ENCODE measurements at regions not wholly inside any gene's neighbourhood (a gene's known extent, or its start where the extent isn't known, plus 50 kb on each side); places are given as distances from the start of the nearest gene placed in this dataset.
"Not testable (repeated sequence)": the region's sequence is repeated elsewhere in the genome, so short reads cannot be mapped to it uniquely, and the experiment has no call there.

DNA sequence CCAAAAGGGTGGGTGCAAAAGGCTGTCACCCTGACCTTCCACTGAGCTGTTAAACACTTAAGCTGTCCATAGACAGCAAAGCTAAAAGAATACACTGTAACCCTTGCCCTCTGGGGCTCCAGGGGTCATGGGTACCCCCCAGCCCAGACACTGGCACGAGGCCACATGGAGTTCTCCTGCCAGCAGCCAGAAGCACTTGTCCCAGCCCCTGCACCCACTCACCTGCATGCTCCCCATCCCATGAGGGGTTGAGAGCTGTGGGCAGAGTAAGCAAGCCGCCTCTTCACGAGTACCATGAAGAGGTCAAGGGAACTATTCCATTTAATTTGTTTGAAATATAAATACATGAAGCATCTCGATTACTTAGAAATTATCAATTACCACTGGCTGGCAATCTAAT, 867.1 kb upstream of the ZEB2 start:
- DNase-seq: no peak

DNA sequence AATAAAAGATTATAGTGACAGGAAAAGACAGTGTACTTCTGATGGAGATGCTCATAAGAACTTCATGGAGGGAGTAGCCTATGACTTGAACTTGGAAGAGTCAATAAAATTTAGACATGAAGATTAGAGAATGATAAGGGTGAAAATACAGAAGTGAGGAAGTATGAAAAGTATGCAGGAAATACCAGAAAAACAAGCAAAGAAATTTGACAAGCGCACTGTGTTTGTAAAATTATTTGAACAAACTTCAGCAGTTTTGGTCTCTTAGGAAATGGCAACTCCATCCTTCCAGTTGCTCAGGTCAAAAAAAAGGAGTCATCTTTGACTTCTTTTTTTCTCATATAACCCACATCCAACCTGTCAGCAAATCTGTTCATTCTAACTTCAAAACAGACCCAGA, 864.0 kb upstream of the ZEB2 start:
- DNase-seq: peak; percentile 60

DNA sequence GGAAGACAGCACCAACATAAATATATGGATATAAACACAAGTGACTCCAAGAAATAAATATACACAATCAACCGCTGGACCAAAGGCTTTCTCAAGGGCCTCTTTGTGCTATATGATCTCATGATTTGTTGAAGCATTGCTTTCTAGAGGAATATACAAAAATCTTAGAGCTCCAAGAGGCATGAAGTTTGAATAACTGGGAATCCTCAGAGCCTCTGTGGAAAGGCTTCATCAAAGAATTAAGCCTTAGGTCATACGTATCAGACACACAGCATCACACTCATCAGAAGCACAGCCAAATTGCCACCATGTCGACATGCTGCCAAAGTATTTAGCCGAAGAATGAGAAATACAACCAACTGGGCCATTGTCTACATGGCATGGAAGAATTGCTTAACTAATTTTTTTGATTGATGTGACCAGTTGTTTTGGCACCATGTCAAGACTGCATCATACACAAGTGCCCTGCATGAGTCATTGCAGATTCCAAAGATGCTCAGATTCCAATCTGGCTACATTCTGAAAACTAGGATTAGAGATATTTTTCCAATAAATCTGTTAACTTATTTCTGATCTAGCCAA, 860.6 kb upstream of the ZEB2 start:
- DNase-seq: peak; percentile 92

DNA sequence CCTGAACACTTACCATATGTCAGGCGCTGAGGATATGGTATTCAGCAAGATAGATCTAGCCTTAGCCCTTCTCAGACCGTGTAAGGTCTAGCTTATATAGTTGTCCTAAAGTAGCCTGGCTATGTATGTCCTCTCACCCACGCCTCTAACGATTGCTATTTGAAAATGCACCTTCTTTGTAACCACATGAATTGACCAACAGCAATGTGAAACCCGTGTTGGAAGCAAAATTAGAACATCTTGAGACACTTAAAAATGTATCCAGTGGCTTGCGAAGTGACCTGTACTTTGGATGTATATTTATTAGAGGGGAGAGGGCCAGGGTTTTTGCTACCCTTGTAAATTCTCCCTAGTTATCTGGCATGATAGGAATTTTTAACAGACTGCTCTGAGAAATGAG, 860.0 kb upstream of the ZEB2 start:
- peak; percentile 30 for DNase-seq

DNA sequence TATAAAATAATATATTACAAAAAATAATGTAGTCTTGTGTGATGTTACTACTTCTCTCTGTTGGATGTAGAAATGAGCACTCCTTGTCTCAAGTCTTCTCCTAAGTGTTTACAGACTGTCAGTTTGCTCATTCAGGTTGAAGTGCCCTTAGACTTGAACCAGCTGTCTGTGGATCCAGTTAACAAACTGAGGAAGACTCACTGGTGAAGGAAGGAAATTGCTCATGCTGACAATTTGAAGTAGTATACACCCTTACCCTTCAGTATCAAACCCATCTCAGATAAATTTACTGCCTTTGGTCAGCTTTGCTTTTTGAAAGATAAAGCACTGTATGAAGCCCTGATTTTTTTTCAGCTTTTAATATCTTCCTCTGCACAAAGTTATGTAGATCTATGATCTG, 854.2 kb upstream of the ZEB2 start:
- no peak for DNase-seq

DNA sequence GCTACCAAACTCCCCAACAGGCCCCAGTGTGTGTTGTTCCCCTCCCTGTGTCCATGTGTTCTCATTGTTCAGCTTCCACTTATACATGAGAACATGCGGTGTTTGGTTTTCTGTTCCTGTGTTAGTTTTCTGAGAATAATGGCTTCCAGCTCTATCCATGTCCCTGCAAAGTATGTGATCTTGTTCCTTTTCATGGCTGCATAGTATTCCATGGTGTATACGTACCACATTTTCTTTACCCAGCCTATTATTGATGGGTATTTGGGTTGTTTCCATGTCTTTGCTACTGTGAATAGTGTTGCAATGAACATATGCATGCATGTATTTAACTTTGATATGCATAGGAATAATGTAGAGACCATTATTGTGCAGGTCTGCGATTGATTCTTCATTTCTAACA, 847.4 kb upstream of the ZEB2 start:
- DNase-seq: not testable (repeated sequence)

DNA sequence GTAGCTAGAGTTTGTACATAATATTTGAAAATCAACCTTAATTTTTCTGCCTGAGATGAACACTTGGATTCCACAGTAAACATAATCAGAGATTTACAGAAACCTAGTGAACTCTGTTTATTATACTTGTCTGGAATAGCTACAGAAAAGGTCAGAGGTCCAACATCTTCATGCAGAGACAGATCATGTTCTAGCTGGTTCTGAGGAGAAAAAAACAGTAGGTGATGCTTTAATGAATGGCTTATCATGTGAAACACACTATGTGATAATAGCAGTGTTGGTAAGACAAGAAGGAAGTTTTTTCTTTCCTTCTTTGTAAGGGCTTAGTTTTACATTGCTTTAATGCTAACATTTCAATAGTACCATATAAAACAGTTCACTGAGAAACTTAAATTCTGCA, 846.4 kb upstream of the ZEB2 start:
- DNase-seq: no peak

DNA sequence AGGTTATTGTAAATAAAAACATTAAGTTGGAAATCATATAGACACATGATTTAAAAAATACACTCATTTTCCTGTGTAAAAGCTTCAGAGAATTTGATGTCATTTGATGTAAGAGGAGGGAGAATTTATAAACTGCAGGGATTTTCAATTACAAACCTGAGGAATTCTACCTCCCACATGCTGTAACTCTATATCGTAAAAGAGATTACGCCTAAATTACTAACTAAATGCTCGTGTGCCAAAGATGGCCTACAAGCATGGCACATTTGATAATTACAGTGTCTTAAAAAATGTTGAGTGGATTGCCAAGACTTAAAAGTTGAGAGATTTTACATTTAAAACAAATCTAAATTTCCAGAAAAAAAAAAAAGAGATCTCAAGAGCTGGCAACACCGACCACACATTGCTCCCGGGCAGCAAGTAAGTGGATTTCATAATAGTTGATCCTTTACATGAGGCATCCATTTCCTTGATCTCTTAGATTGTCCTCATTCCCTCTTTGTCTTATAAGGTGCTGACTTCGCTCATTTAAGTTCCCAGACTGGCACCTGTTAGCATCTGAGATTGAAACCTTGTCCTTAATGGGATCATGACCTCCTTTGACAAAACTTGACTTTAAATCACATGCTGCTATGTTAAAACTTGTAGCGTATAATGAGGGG, 840.3 kb upstream of the ZEB2 start:
- no peak for DNase-seq

DNA sequence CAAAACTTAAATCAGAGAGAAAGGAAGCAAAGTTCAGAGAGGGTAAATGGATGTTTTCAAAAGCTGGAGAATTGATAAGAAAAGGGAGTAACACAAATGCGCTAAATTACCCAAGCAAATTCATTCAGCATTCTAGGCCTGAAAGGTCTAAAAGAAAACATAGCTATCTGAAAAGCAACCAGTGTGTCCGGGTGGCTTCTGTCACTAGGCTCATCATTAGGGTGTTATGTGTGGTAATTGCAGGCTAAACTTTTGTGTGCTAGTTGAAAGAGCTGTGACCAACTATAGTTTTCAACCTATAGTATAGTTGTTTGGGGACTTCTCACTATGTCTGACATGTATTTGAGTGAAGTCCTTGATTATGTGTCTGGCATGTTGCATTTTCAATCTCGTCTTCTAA, 839.6 kb upstream of the ZEB2 start:
- no peak for DNase-seq

DNA sequence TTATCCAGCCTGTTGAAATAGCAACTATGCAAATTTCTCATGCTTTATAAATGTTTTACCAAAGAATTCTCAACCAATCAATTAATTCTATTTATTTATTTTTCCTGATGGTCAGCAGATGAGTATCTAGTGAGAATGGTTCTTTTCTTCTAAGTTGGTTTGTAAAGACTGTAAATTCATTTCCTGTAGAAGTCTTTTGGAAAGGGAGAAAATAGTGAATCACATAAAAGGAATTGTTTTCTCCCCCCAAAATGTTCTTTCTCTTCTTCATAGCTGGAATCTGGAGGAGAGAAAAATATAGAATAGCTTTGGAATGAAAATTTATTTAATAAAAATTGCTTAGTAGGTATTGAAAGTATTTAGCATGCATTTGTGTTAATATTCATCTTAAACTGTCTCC, 836.1 kb upstream of the ZEB2 start:
- peak; percentile 35 for DNase-seq

DNA sequence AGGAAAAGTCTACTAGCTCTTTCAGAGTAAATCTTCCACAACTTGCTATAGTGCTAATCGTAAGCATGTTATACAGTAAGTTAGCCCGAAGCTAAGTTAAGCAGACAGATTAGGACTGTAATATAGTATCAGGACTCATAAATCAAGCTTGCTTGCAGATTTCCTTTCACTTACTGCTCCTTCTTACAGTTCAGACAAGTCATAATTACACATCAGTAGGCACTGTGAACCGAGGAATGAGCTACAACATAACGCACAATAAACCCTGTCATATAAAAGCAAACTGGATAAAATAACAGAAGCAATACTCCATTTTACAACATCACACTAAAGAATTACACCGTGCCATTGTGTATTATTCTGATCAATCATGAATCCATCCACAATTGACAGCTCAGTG, 832.6 kb upstream of the ZEB2 start:
- DNase-seq: no peak

DNA sequence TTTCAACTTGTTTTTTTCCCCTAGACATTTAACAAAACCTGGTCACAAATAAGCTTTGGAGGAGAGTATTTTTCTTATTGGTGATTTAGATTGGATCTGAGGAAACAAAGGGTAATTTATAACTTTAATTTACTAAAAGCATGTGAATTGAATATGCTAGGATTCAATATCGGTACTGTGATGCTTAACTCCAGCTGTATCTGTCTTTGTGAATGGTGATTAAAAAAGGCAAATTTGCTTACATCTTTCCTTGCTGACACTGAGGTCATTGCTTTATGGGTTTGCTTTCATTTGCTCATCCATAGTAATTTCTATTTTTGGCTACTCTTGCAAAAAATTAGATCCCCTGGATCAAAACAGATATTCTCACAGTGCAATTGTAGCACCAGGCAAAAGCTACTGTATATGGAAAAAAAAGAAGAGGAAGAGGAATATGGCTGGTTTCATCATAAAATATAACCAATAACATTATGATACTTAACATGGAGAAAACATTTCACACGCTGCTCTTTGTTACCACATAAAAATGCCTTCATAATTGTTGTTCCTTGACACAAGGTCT, 832.0 kb upstream of the ZEB2 start:
- DNase-seq: no peak

DNA sequence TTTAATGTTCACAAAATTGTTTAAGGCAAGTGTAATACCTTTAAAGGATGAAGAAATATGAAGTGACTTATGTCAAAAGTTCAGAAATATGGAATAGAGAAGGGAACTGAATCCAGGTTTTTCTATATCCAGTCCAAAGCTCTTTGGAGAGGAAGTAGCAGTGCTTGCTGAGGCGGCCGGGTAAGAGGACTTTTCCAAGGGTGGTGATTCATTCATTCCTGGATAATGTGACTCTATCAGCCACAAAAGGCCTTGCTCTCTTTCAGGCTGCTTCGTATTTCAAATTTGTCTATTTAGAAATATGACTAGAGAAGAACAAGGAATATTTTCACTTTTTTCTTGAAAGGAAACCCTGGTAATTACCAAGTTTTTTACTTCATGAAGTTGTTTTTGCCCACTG, 830.1 kb upstream of the ZEB2 start:
- peak; percentile 68 for DNase-seq

DNA sequence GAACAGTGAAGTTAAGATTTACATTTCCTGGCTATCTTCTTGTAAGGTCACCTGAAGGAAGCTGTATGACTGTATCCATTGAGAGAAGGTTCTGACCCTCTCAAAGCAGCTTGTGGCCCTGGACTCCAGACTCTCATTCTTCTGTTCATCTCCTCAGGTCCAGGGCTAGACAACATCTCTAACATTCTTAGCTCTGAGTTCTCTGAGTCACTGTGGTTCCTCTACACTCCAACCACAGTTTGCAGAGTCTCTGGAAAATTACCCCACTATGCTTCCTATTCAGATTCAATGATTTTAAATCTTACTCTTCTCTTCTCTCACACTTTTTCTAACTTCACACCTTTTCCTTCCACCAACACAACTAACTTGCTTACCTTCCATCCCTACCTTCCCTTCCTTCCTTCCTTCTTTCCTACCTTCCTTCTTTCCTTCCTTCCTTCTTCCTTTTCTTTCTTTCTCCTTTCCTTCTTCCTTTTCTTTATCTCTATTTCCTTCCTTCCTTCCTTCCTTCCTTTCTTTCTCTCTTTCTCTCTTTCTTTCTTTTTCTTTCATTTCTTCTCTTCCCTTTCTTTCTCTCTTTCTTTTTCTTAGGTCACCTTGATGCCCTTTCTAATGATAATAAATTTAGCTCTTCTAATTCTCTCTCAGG, 824.3 kb upstream of the ZEB2 start:
- DNase-seq: peak; percentile 9

DNA sequence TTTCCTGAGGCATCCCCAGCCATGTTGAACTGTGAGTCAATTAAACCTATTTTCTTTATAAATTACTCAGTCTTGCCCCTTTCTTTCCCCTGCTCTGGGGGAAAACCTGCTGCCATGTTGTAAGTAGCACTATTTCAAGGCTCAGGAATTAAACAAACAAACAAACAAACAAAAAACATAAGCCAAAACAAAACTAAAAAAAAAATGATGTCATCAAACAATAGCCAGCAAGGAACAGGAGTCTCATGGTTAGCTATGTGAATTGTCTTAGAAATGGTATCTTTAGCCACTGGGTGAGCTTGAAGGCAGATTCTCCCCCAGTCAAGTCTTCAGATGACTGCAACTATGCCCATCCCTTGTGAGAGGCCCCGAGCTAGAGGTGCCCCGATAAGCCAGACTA, 823.4 kb upstream of the ZEB2 start:
- DNase-seq: no peak

DNA sequence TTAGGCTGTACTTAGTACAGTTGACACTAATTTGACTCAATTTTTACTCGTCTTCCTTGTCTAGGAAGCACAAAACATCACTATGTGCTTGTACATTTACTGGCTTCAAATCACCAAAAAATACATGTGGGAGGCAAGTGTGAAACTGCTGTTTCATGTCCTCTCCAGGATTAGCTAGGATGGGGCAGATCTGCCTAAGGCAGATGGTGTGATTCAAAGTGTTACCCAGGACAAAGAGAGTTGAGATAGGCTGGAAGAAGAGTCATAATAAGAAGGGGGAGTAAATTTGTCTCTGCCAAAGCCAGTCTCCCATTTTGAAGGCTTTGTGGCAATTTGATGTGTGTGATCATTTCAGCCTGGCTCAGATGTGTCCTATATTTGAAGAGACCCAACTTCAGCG, 821.6 kb upstream of the ZEB2 start:
- DNase-seq: no peak

DNA sequence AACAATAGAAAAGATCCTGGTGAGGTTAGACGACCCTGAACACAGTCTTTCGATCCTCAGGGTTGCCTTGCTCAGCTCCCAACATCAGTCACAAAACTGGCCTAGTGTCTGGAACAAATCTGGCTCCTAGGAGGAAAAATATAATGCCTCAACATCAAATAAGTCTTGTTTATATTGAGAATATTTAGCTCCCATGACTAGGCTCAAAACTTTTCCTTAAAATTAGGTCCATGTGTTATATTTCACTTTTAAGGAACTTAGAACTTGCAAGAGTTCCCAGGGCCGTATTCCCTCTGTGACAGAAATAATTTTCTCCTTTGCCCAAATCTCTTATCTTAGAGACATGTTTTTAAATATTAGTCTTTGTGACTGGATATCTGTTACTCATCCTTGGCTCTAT, 819.7 kb upstream of the ZEB2 start:
- DNase-seq: no peak

DNA sequence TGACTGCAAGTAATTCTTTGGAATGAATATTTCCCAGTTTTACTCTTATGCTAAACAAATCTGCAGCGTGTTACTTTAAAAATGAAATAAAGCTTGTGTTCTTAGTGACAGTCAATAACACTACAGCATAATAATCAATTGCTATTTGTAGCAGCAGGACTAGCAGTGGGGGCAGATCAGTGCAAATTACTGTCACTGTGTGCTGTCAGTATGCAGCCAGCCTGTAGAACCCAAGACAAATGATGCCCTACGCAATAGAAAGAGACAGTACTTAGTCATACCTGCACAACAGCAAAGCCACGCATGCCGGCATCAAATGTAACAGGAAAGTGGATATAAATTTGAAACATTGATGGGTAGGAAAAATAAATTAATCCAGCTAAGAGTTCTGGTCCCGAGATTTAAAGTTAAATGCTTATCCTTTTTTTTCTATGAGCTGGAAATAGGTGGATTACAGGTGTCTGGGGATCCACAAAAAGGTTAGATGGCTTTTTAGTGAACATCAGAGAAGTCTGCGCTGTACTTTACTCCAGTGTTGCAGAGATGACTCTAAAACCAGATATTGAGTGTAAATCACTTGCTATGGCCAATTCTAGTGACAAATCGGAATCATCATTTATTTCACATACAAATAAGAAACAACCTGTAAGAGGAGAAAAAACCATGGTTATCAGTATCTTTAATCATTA, 812.4 kb upstream of the ZEB2 start:
- no peak for DNase-seq

DNA sequence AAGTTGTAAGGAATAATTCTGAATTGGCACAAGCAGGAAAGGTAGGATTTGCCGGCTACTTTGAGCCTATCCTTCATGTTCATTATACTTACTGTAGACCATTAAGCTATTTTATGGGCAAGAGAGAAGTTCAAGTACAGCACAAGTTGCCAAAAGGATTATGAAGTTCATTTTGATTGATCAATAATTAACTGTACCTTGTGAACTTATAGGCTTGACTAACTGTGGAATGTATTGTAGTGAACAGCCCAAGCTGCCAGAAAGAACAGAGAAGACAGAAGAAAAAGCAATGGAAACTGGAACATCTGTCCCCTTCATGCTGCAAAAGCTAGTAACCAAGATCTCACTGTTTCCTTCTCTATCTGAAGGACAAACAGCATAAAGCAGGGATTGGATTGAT, 810.1 kb upstream of the ZEB2 start:
- DNase-seq: no peak

DNA sequence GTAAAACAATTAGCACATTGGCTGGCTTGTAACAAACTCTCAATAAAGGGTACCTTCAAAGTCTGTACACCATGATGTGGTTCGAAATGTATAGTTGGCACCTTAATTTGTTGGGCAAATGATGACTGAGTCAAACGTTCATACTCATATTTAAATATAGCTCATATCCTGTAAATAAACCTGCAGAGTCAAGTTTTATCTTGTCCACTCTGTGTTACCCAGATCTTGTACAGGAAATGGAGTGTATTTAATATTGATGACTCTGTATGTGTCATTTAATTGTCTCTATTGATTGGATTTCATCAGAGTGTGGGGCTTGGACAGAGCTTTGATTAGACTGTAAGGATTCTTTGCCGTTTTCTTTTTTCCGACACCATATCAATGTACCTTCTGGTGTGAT, 805.6 kb upstream of the ZEB2 start:
- no peak for DNase-seq

DNA sequence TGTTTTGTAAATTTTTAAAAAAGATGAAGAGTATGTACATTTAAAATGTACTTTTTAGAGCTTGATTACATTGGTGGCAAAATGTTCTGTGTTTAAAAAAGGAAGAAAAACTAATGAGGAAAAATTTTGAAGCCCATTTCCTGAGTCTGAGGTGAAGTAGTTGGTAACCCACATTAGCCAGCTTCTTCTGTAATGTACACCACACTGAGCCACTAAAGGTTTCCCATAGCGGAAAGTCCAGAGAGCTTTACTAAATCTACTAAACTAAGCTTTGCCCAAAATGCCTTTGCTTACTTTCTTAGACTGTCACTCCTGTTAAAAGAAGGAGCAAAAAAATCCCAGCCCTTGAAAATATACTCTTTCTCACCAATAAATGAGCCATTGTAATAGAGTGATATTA, 804.8 kb upstream of the ZEB2 start:
- no peak for DNase-seq

DNA sequence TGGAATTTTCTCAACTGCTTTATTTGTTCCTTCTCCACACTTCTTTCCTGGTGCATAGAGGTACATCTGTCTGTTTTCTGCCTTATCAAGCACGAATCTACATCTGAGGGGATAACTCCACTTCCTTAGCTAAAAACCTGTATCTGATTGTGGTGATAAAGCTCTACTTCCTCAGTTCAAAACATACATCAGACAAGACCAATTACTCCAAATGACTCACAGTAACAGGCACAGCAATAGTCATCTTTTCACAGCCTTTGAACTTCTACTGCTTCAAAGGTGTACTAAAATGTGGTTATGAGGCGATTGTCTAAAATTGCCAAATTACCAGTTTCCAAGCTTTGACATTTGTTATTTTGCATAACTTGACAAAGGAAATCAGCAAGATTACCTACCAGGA, 803.6 kb upstream of the ZEB2 start:
- peak; percentile 21 for DNase-seq

DNA sequence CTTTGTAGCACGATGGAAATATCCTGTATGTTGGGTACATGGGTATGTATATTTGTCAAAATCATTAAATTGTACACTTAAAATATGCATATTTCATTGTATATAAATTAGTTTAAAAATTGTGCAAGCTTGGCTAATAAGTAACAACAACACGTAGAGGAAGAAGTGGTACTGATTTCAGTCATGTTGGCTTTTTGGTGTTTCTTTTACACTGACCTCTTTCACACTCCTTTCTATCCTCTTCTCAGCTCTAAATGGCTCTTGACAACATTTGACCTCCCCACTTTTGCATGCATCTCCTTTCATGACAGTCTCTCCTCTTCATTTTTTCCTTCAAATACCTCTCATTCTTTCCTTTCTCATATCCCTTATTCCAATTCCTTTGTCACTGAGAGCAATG, 801.4 kb upstream of the ZEB2 start:
- no peak for DNase-seq

DNA sequence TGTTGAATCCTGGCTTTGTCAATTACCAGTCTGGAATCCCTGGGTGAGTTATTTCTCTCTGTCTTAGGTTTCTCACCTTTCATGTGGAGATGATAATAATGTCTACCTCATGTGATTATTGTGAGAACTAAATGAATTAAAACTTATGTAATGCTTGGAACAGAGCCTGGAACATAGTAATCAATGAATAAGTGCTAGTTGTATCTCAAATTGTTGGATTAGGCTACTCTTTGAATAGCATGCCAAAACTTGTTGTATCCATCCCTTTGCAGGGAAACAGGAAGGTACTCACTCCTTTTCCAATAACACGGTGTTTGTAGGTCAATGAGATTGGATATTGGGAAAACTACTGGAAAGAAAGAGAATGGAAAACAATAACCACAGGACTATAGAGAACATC, 796.6 kb upstream of the ZEB2 start:
- no peak for DNase-seq

Data from EL (cell line).